ENCODE measurements at regions not wholly inside any gene's neighbourhood (a gene's known extent, or its start where the extent isn't known, plus 50 kb on each side); places are given as distances from the start of the nearest gene placed in this dataset.

GRCh38 chr1:4330805-4331766 is 323.3 kb upstream of the AJAP1 start:
- no peak for DNase-seq

GRCh38 chr1:4331767-4332163 is 322.6 kb upstream of the AJAP1 start:
- no peak for DNase-seq

GRCh38 chr1:4336507-4336906 is 317.9 kb upstream of the AJAP1 start:
- DNase-seq: no peak

DNA sequence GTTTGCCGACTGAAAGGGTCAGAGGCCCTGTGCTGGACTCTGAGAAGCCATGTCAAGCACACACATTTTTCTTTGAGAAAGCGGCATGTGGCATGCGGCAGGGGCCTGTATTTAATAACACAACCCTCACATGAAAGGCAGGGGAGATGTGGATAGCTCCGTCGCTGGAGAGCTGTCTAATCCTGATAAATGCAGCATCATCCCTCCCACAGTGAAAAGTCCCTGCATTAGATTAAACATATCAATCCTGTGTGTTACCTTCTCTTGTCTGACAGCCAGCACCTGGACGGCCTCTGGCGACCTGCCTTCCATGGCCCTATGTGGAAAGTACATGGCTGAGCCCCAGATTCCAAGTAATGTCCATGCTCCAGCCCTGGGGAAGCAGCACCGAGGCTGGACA is 313.0 kb upstream of the AJAP1 start:
- no peak for DNase-seq

GRCh38 chr1:4344065-4344732 is 310.2 kb upstream of the AJAP1 start:
- no peak for DNase-seq

GRCh38 chr1:4345094-4345493 is 309.3 kb upstream of the AJAP1 start:
- no peak for DNase-seq

DNA sequence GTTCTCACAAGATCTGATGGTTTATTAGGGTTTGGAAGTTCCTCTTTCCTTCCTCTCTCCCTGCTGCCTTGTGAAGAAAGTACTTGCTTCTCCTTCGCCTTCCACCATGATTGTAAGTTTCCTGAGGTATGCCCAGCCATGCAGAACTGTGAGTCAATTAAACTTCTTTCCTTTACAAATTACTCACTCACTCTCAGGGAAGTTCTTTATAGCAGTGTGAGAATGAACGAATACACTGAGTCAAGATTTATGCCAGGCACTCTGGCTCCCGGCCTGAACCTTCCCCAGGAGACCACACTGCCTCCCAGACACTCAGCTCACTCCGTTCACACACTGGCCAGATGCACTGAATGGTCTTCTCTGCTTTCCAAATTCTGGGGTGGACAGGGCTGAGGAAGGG is 308.3 kb upstream of the AJAP1 start:
- no peak for DNase-seq

- no peak for DNase-seq
These were observed 303.0 kb upstream of the AJAP1 start for GRCh38 chr1:4351453-4351852.

- DNase-seq: no peak
These were observed 301.1 kb upstream of the AJAP1 start for GRCh38 chr1:4353090-4353856.

GRCh38 chr1:4355839-4356238 is 298.6 kb upstream of the AJAP1 start:
- DNase-seq: no peak

- DNase-seq: no peak
These were observed 291.9 kb upstream of the AJAP1 start for GRCh38 chr1:4362314-4363044.

DNA sequence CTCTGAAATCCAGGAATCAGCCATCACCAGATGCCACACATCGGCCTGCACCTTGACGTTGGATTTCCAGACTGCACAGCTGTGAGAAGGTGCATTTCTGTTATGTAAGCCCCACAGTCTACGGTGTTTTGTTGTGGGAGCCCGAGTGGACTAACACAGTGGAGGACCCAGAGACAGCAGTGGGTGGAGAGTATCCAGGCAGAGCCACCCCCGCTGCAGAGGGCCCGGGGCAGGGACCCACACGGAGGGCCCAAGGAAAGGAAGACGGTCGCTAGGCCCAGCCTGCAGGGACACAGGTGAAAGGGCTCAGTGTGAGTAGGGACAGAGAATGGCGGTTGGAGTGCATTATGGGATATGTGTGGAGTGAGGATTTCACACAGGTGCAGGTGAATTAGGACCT is 288.3 kb upstream of the AJAP1 start:
- no peak for DNase-seq

DNA sequence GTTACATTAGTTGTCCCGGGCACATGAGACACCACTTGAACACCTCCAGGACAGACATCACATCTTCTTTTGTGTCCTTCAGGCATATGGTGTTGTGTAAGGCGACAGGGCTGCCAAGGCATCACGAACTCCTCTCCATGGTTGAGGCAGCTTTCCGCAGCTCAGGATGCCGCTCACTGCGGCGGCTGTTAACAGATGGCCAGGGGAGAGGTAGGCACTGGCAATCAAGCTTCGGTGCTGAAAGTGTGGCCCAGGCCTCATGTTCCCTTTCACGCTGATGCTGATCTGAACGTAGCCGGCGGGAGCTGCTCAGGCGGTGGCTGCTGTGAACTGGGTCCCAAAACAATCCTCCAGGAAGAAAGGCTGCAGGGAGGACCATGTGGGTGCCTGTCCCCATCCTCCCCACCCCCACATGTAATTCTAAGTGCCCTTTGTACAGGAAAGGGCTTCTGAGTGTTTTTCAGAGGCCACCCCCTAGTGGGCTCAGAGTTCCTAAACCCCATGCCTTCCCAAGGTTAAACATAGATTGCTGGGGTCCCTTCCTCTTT is 287.1 kb upstream of the AJAP1 start:
- DNase-seq: no peak

- DNase-seq: no peak
These were observed 285.1 kb upstream of the AJAP1 start for GRCh38 chr1:4369335-4369734.

- DNase-seq: no peak
These were observed 282.6 kb upstream of the AJAP1 start for GRCh38 chr1:4371849-4372248.

DNA sequence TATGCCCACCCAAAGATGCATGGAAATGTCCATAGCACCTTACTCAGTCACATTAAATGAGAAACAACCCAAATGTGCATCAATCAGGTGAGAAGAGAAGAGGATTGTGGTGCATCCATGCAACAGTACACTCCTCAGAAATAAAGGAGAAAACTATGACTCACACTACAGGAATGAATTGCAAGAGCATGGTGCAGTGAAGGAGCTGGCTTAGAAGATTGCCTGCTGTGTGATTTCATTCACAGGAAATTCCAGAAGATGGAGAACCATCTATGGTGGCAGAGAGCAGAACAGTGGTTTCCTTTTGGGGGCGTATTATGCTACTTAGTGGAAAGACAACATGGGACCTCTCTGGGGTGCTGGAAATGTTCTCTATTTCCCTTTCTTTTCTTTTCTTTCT is 278.6 kb upstream of the AJAP1 start:
- DNase-seq: no peak

GRCh38 chr1:4379451-4380175 is 274.8 kb upstream of the AJAP1 start:
- DNase-seq: no peak

DNA sequence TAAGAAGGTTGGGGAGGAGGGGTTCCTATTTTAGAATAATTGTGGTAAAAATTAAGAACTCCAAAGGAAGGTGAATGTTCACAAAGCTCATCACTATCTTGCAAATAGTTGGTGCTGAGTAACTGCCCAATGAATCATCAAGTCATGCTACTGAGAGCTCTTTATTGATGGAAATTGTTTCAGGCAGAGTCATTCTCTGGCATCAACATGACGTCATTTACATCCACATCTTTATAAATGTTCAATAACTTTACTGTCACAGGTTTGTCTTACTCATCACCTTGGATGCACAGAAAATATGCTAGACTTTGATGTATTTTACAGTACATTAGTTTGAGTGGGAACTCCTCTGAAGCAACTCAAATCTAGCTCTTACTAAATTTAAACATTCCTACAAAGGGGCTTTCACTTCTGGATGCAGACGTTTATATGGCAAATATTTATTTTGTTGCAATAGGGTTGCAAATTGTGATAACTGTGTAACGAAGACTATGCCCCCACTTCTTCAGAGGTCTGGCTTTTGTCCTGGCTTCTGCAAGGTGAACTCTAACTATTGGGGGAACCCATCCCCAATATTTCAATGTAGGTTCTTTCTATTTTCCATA is 273.7 kb upstream of the AJAP1 start:
- DNase-seq: no peak

DNA sequence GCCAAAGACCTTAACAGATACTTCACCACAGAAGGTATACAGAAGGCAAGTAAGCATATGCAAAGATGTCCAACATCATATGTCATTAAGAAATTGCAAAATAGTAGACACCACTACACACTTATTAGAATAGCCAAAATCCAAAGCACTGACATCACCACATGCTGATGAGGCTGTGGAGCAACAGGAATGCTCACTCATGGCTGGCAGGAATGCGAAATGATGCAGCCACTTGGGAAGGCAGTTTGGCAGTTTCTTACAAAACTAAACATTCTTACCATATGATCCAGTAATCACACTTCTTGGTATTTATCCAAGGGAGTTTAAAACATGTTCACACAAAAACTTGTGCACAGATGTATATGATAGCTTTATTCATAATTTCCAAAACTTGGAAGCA is 261.2 kb upstream of the AJAP1 start:
- DNase-seq: no peak

DNA sequence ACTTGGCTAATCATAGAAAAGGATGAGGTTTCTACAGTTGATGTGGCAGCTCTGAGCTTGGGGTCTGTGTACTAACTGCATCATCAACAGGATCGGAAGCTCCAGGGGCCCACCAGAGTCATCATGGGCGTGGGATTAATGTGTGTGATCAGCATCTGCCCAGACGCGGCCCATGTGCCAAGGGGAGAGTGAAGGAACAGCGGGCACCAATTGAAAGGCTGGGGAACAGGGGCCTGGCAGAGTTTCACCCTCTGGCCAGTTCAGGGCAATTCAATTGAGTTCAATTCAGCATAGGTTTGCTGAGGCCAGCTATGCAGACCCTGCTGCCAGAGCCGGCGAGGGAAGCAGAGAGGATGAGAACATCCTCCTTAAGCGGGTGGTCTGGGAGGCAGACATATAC is 260.0 kb upstream of the AJAP1 start:
- no peak for DNase-seq

GRCh38 chr1:4395158-4395557 is 259.3 kb upstream of the AJAP1 start:
- DNase-seq: no peak
